HCT116 (cell line): ENCODE measurements at regions not wholly inside any gene's neighbourhood (a gene's known extent, or its start where the extent isn't known, plus 50 kb on each side); places are given as distances from the start of the nearest gene placed in this dataset.

ENCODE experiments used
- ATAC-seq: fragments of 200-7000 bp; cut with Tn5 transposase; 2 replicates; pipeline ENCODE4 v1.9.1; 2020; ENCODE audit warnings: mild to moderate bottlenecking, moderate library complexity
- BruUV-seq: library from RNA; stranded (reverse); fragments of 400-500 nt; replicated peaks from 2 replicates; lab custom pipeline; 2021; lab: Mats Ljungman, UMichigan
- CTCF ChIA-PET: fragments of 300-600 bp; sonication (Branson Sonifier 250); formaldehyde crosslinking; loops from one replicate; lab custom pipeline; 2021; ENCODE audit warnings: antibody characterized with exemption; lab: Charles Lee
- POLR2A ChIA-PET: fragments of 300-600, 350-600 bp; sonication (Branson Sonifier 250); formaldehyde crosslinking; loops from one replicate; lab custom pipeline; 2021; ENCODE audit warnings: antibody characterized with exemption; lab: Charles Lee
- RAD21 ChIA-PET, 2 experiments: fragments of 300-600 bp; sonication (Branson Sonifier 250); formaldehyde crosslinking; loops; one replicate each; lab custom pipeline; 2023; ENCODE audit warnings: low total read pairs in 2 of 2; ENCODE audit not compliant: uncharacterized antibody in 2 of 2, unreplicated experiment in 2 of 2, low non-redundant PET in 1 of 2; lab: Charles Lee
- DNase-seq: peaks from one replicate; pipeline ENCODE4 v3.0.0-alpha.2; 2010; ENCODE audit warnings: low read depth, low spot score
- H2AFZ ChIP-seq: fragments of 200-600 bp; shearing (Covaris generic), sonication (generic); 2 replicates; pipeline ENCODE4 v1.6.1; 2017; ENCODE audit warnings: low read depth, mixed run types, mixed read lengths, antibody characterized with exemption, low read length; ENCODE audit not compliant: poor library complexity, severe bottlenecking
- H3K27ac ChIP-seq: 2 replicates; pipeline ENCODE4 v1.5.1; 2012; ENCODE audit warnings: low read depth, low read length
- H3K27me3 ChIP-seq: fragments of 200-600 bp; sonication (generic); 2 replicates; pipeline ENCODE4 v1.6.1; 2016; ENCODE audit warnings: mixed run types, low read length, mixed read lengths; ENCODE audit not compliant: insufficient read depth
- H3K36me3 ChIP-seq, 2 experiments: fragments of 200-500 bp in 1 of 2; fragments of 200-600 bp in 1 of 2; sonication (Bioruptor generic) in 1 of 2; sonication (generic) in 1 of 2; 2 replicates each; pipeline versions ENCODE4 v1.5.1 to v1.6.1; 2014 to 2016; ENCODE audit warnings: low read length in 2 of 2, inconsistent platforms in 1 of 2, mixed read lengths in 1 of 2, mixed run types in 1 of 2; ENCODE audit not compliant: insufficient read depth in 2 of 2, control insufficient read depth in 1 of 2
- H3K4me1 ChIP-seq, 2 experiments: fragments of 200-600 bp in 1 of 2; sonication (generic) in 1 of 2; 2 replicates each; pipeline versions ENCODE4 v1.5.1 to v1.6.1; 2012 to 2017; ENCODE audit warnings: low read length in 2 of 2, inconsistent platforms in 1 of 2, mild to moderate bottlenecking in 1 of 2, mixed read lengths in 1 of 2, mixed run types in 1 of 2, moderate library complexity in 1 of 2; ENCODE audit not compliant: insufficient read depth in 2 of 2, control insufficient read depth in 1 of 2
- H3K4me2 ChIP-seq: fragments of 200-600 bp; sonication (generic); 2 replicates; pipeline ENCODE4 v1.6.1; 2017; ENCODE audit warnings: mixed run types, low read length, mixed read lengths
- H3K4me3 ChIP-seq, 2 experiments: fragments of 200-600 bp in 1 of 2; sonication (generic) in 1 of 2; replicated peaks in 1 of 2; 2 replicates each; pipeline ENCODE4 v1.5.1; 2011 to 2016; ENCODE audit warnings: low read length in 2 of 2, control low read depth in 1 of 2, low read depth in 1 of 2, mild to moderate bottlenecking in 1 of 2, mixed read lengths in 1 of 2, mixed run types in 1 of 2
- H3K79me2 ChIP-seq: fragments of 200-600 bp; sonication (generic); 2 replicates; pipeline ENCODE4 v1.6.1; 2017; ENCODE audit warnings: mild to moderate bottlenecking, mixed run types, low read length, moderate library complexity, mixed read lengths; ENCODE audit not compliant: insufficient read depth
- H3K9ac ChIP-seq: fragments of 200-600 bp; sonication (generic); 2 replicates; pipeline ENCODE4 v1.6.1; 2016; ENCODE audit warnings: low read length, mixed read lengths
- H3K9me2 ChIP-seq: fragments of 200-600 bp; sonication (generic), shearing (Covaris generic); 2 replicates; pipeline ENCODE4 v1.6.1; 2017; ENCODE audit warnings: mixed run types, mild to moderate bottlenecking, moderate library complexity; ENCODE audit not compliant: insufficient read depth
- H3K9me3 ChIP-seq, 2 experiments: fragments of 200-500 bp in 1 of 2; fragments of 200-600 bp in 1 of 2; sonication (Bioruptor generic) in 1 of 2; sonication (generic) in 1 of 2; 2 replicates each; pipeline ENCODE4 v1.6.1; 2014 to 2017; ENCODE audit warnings: low read length in 2 of 2, mixed read lengths in 2 of 2, inconsistent platforms in 1 of 2, low read depth in 1 of 2, mild to moderate bottlenecking in 1 of 2, mixed run types in 1 of 2, moderate library complexity in 1 of 2; ENCODE audit not compliant: control insufficient read depth in 1 of 2, insufficient read depth in 1 of 2
- H4K20me1 ChIP-seq: fragments of 200-600 bp; sonication (generic), shearing (Covaris generic); 2 replicates; pipeline ENCODE4 v1.6.1; 2017; ENCODE audit warnings: mixed run types, mild to moderate bottlenecking, moderate library complexity; ENCODE audit not compliant: insufficient read depth
- CBX3 ChIP-seq: IDR thresholded peaks from 2 replicates; pipeline ENCODE4 v1.6.1; 2012; ENCODE audit warnings: low read depth
- CEBPB ChIP-seq: IDR thresholded peaks from 2 replicates; pipeline ENCODE4 v1.6.1; 2012; ENCODE audit warnings: low read depth
- EGR1 ChIP-seq: IDR thresholded peaks from 2 replicates; pipeline ENCODE4 v1.6.1; 2012; ENCODE audit warnings: low read depth
- ELF1 ChIP-seq: IDR thresholded peaks from 2 replicates; pipeline ENCODE4 v1.6.1; 2012; ENCODE audit warnings: low read depth, borderline replicate concordance
- EZH2 ChIP-seq: fragments of 200-600 bp; sonication (generic); IDR thresholded peaks from 2 replicates; pipeline ENCODE4 v1.6.1; 2017; ENCODE audit warnings: antibody characterized with exemption, mixed run types
- EZH2phosphoT487 ChIP-seq: fragments of 200-600 bp; IDR thresholded peaks from 2 replicates; pipeline ENCODE4 v1.6.1; 2018; ENCODE audit warnings: antibody characterized with exemption, borderline replicate concordance
- FOSL1 ChIP-seq: IDR thresholded peaks from 2 replicates; pipeline ENCODE4 v1.6.1; 2012; ENCODE audit warnings: low read depth
- JUND ChIP-seq: IDR thresholded peaks from 2 replicates; pipeline ENCODE4 v1.6.1; 2012
- POLR2A ChIP-seq: IDR thresholded peaks from 2 replicates; pipeline ENCODE4 v1.7.0; 2011; ENCODE audit warnings: borderline replicate concordance; ENCODE audit not compliant: insufficient read depth, insufficient read length; ENCODE audit errors: extremely low read depth
- POLR2AphosphoS5 ChIP-seq: IDR thresholded peaks from 2 replicates; pipeline ENCODE4 v1.6.1; 2011; ENCODE audit warnings: mild to moderate bottlenecking, low read depth, low read length, moderate library complexity
- RAD21 ChIP-seq: IDR thresholded peaks from 2 replicates; pipeline ENCODE4 v1.6.1; 2012; ENCODE audit warnings: low read depth, mild to moderate bottlenecking
- SIN3A ChIP-seq: IDR thresholded peaks from 2 replicates; pipeline ENCODE4 v1.6.1; 2012; ENCODE audit warnings: low read depth
- SRF ChIP-seq: IDR thresholded peaks from 2 replicates; pipeline ENCODE4 v1.6.1; 2012; ENCODE audit warnings: low read depth
- TCF7L2 ChIP-seq: IDR thresholded peaks from 2 replicates; pipeline ENCODE4 v1.7.0; 2011; ENCODE audit warnings: borderline replicate concordance, inconsistent platforms; ENCODE audit not compliant: insufficient read depth, insufficient read length; ENCODE audit errors: extremely low read depth
- YY1 ChIP-seq: IDR thresholded peaks from 2 replicates; pipeline ENCODE4 v1.6.1; 2011; ENCODE audit warnings: low read length, low read depth, moderate library complexity, mild to moderate bottlenecking; ENCODE audit not compliant: insufficient replicate concordance; ENCODE audit errors: extremely low read depth
- ZNF274 ChIP-seq: fragments of 200-500 bp; sonication (Bioruptor generic); IDR thresholded peaks from 2 replicates; pipeline ENCODE4 v1.6.1; 2014; ENCODE audit warnings: mild to moderate bottlenecking, low read depth, low read length, inconsistent platforms
- intact Hi-C: fragments of 100-400 bp; cut with micrococcal nuclease; formaldehyde crosslinking; loops from 2 replicates; pipeline ENCODE4 v1.10.0; 2022
- TF ChIP-seq, protein P1 (sequence below): IDR thresholded peaks from 2 replicates; pipeline ENCODE4 v1.6.1; 2011; ENCODE audit warnings: mild to moderate bottlenecking, low read length, moderate library complexity; ENCODE audit not compliant: insufficient replicate concordance; ENCODE audit errors: extremely low read depth
- TF ChIP-seq, protein P2 (sequence below): IDR thresholded peaks from 2 replicates; pipeline ENCODE4 v1.6.1; 2012
- TF ChIP-seq, protein P3 (sequence below): IDR thresholded peaks from 2 replicates; pipeline ENCODE4 v1.6.1; 2012
- TF ChIP-seq, protein P4 (sequence below), 3 experiments: fragments of 200-600 bp in 1 of 3; sonication (generic) in 1 of 3; IDR thresholded peaks in 2 of 3; conservative IDR thresholded peaks in 1 of 3; 2 replicates each; pipeline ENCODE4 v1.5.1; 2012 to 2017; ENCODE audit warnings: low read depth in 2 of 3, low read length in 2 of 3, antibody characterized with exemption in 1 of 3, borderline replicate concordance in 1 of 3, control low read depth in 1 of 3, mild to moderate bottlenecking in 1 of 3, mixed read lengths in 1 of 3, mixed run types in 1 of 3, moderate library complexity in 1 of 3; ENCODE audit not compliant: insufficient read depth in 1 of 3

DNA sequence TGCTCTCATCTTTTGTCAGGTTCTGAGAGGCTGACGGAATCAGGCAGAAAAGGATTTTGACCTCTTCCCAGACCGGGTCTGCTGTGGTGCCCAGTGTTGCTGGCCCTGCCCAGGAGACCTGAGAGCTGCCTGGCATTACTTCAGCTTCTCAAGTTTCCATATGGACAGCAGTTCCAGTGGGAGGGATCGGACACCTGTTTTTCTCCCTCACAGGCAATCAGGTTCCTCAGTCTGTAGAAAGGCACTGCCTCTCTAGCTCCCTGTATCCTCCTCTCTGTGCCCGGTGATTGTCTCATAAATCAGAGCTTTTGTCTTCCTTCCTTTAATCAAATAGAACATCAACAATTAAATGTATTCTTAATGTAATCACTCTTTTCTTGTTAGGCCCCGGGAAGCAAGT, 198.7 kb downstream of the SEMA6A start (continued):
- TF ChIP-seq, protein P1, sequence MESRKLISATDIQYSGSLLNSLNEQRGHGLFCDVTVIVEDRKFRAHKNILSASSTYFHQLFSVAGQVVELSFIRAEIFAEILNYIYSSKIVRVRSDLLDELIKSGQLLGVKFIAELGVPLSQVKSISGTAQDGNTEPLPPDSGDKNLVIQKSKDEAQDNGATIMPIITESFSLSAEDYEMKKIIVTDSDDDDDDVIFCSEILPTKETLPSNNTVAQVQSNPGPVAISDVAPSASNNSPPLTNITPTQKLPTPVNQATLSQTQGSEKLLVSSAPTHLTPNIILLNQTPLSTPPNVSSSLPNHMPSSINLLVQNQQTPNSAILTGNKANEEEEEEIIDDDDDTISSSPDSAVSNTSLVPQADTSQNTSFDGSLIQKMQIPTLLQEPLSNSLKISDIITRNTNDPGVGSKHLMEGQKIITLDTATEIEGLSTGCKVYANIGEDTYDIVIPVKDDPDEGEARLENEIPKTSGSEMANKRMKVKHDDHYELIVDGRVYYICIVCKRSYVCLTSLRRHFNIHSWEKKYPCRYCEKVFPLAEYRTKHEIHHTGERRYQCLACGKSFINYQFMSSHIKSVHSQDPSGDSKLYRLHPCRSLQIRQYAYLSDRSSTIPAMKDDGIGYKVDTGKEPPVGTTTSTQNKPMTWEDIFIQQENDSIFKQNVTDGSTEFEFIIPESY: no peak
- TF ChIP-seq ELF1 (no peak), EZH2 (no peak), CEBPB (no peak)

DNA sequence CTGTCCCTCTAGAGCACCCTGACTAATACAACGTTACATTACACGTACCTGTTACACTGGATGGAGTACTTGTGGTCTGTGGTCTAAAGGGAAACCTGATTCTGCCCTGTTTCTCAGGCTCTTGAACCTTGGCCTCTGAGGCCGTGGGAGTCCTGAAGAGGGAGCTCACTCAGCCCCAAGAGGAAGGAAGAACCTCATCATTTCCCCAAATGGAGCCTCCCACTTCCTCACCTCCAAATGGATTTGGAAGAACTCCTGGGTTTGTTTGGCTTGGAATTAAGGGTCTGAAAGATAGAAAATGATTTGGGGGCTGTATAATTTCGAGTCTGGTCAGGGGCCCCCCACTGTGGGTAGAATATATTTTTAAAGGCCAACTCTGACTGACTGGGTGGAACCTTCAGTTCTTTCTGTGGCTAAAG, 200.2 kb downstream of the SEMA6A start:
- H3K9me3 ChIP-seq: no peaks in the 10 kb centered on the region
- RAD21 ChIA-PET: no interaction called here
- no peaks in the 10 kb centered on the region for H3K27me3 ChIP-seq
- intact Hi-C loops: no loop called here
- TF ChIP-seq, protein P2, sequence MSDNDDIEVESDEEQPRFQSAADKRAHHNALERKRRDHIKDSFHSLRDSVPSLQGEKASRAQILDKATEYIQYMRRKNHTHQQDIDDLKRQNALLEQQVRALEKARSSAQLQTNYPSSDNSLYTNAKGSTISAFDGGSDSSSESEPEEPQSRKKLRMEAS: no peak
- TF ChIP-seq TCF7L2: no peak
- no peak for TF ChIP-seq FOSL1
- no peak for TF ChIP-seq ZNF274
- TF ChIP-seq, protein P3, sequence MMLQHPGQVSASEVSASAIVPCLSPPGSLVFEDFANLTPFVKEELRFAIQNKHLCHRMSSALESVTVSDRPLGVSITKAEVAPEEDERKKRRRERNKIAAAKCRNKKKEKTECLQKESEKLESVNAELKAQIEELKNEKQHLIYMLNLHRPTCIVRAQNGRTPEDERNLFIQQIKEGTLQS: no peak
- TF ChIP-seq ELF1: no peak
- no peak for TF ChIP-seq EZH2
- no peak for TF ChIP-seq YY1
- no peak for TF ChIP-seq JUND
- no peak for TF ChIP-seq SRF
- no peak for TF ChIP-seq POLR2A
- TF ChIP-seq CBX3: no peak
- TF ChIP-seq, protein P1: no peak
- TF ChIP-seq POLR2AphosphoS5: no peak
- no peak for TF ChIP-seq SIN3A
- TF ChIP-seq, protein P4, sequence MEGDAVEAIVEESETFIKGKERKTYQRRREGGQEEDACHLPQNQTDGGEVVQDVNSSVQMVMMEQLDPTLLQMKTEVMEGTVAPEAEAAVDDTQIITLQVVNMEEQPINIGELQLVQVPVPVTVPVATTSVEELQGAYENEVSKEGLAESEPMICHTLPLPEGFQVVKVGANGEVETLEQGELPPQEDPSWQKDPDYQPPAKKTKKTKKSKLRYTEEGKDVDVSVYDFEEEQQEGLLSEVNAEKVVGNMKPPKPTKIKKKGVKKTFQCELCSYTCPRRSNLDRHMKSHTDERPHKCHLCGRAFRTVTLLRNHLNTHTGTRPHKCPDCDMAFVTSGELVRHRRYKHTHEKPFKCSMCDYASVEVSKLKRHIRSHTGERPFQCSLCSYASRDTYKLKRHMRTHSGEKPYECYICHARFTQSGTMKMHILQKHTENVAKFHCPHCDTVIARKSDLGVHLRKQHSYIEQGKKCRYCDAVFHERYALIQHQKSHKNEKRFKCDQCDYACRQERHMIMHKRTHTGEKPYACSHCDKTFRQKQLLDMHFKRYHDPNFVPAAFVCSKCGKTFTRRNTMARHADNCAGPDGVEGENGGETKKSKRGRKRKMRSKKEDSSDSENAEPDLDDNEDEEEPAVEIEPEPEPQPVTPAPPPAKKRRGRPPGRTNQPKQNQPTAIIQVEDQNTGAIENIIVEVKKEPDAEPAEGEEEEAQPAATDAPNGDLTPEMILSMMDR (IDR thresholded peaks at IDR 0.05 in 2 of 3, conservative IDR thresholded peaks at IDR 0.05 in 1 of 3; ENCODE audit: borderline replicate concordance in 1 of 3, insufficient read depth in 1 of 3, low read depth in 2 of 3, low read length in 2 of 3): no peak
- no peak for TF ChIP-seq RAD21
- no peak for TF ChIP-seq EGR1
- TF ChIP-seq EZH2phosphoT487: no peak
- DNase-seq (no peak), ATAC-seq (no peak)
- POLR2A ChIA-PET: no interaction called here
- no peaks in the 10 kb centered on the region for H3K4me1 ChIP-seq
- no peaks in the 10 kb centered on the region for H4K20me1 ChIP-seq
- H3K36me3 ChIP-seq: no peaks in the 10 kb centered on the region
- CTCF ChIA-PET: no interaction called here
- H3K27ac ChIP-seq: no peak overlapping the region
- no peaks in the 10 kb centered on the region for H3K9me2 ChIP-seq
- H2AFZ ChIP-seq: no peak overlapping the region
- no peak overlapping the region for H3K4me2 ChIP-seq
- no TSS peak for BruUV-seq
- no peak overlapping the region for H3K9ac ChIP-seq
- no peaks in the 10 kb centered on the region for H3K79me2 ChIP-seq
- H3K4me3 ChIP-seq: no peak overlapping the region
